ENCODE measurements at regions not wholly inside any gene's neighbourhood (a gene's known extent, or its start where the extent isn't known, plus 50 kb on each side); places are given as distances from the start of the nearest gene placed in this dataset.

DNA sequence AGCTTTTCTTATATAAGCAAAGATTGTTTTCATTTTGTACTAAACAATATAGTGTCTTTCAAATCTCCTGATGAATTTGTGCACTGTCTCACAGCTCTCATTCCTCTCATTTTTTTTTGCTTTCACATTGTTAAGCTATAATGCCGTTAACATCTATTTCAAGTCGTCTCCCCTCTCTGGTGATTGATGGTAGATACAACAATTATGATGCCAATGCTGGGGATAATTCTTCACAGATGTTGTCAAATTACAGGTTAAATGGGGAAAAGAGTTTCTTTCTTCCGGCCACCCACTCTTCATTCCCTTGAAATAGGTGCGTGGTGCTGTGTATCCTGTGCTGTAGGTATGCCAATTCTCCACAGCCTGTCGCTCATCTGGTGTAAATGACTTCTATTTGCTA is 1053.7 kb upstream of the ZEB2 start:
- TF ChIP-seq, protein P1, sequence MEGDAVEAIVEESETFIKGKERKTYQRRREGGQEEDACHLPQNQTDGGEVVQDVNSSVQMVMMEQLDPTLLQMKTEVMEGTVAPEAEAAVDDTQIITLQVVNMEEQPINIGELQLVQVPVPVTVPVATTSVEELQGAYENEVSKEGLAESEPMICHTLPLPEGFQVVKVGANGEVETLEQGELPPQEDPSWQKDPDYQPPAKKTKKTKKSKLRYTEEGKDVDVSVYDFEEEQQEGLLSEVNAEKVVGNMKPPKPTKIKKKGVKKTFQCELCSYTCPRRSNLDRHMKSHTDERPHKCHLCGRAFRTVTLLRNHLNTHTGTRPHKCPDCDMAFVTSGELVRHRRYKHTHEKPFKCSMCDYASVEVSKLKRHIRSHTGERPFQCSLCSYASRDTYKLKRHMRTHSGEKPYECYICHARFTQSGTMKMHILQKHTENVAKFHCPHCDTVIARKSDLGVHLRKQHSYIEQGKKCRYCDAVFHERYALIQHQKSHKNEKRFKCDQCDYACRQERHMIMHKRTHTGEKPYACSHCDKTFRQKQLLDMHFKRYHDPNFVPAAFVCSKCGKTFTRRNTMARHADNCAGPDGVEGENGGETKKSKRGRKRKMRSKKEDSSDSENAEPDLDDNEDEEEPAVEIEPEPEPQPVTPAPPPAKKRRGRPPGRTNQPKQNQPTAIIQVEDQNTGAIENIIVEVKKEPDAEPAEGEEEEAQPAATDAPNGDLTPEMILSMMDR (conservative IDR thresholded peaks at IDR 0.05; ENCODE audit: low read depth, low read length), result no peak
- no peak for TF ChIP-seq EZH2phosphoT487 (IDR thresholded peaks at IDR 0.05; ENCODE audit: borderline replicate concordance, low read length)

All from PC-3 (cell line).